Endothelial cell of umbilical vein (primary cell): ENCODE measurements at regions not wholly inside any gene's neighbourhood (a gene's known extent, or its start where the extent isn't known, plus 50 kb on each side); places are given as distances from the start of the nearest gene placed in this dataset.

Experiments used
- CTCF ChIP-seq, 2 donors: IDR thresholded peaks; 1 replicate in 1 of 2; 2 replicates in 1 of 2; pipeline ENCODE4 v1.5.1; 2011; ENCODE audit warnings: low read length in 2 of 2, mild to moderate bottlenecking in 2 of 2, moderate library complexity in 2 of 2, control low read depth in 1 of 2, inconsistent platforms in 1 of 2, low read depth in 1 of 2; ENCODE audit not compliant: insufficient read depth in 1 of 2; ENCODE audit errors: extremely low read depth in 1 of 2
- EZH2 ChIP-seq: IDR thresholded peaks from 2 replicates; pipeline ENCODE4 v1.6.1; 2012; ENCODE audit warnings: borderline replicate concordance, low read depth, mild to moderate bottlenecking, moderate library complexity, low read length, inconsistent platforms; ENCODE audit not compliant: severe bottlenecking
- JUN ChIP-seq: IDR thresholded peaks from 2 replicates; pipeline ENCODE4 v1.6.1; 2011; ENCODE audit warnings: borderline replicate concordance, low read depth; ENCODE audit not compliant: insufficient read length, insufficient read depth
- MAX ChIP-seq: IDR thresholded peaks from 2 replicates; pipeline ENCODE4 v1.6.1; 2011; ENCODE audit not compliant: insufficient read depth, insufficient read length
- MYC ChIP-seq: IDR thresholded peaks from one replicate; pipeline ENCODE4 v1.6.1; 2011; ENCODE audit warnings: mild to moderate bottlenecking, low read depth, low read length
- POLR2A ChIP-seq: IDR thresholded peaks from 2 replicates; pipeline ENCODE4 v1.6.1; 2012; ENCODE audit warnings: low read depth, mild to moderate bottlenecking, control low read depth, low read length

GRCh38 chr12:59861635-59862034, 265.8 kb downstream of the SLC16A7 start:
- TF ChIP-seq CTCF (IDR thresholded peaks at IDR 0.05; ENCODE audit: extremely low read depth in 1 of 2, insufficient read depth in 1 of 2, low read depth in 1 of 2, low read length in 2 of 2), result no peak
- TF ChIP-seq MYC, result no peak
- TF ChIP-seq JUN, result no peak
- TF ChIP-seq POLR2A, result no peak
- no peak for TF ChIP-seq MAX
- TF ChIP-seq EZH2, result no peak
